ENCODE measurements at regions not wholly inside any gene's neighbourhood (a gene's known extent, or its start where the extent isn't known, plus 50 kb on each side); places are given as distances from the start of the nearest gene placed in this dataset.

DNA sequence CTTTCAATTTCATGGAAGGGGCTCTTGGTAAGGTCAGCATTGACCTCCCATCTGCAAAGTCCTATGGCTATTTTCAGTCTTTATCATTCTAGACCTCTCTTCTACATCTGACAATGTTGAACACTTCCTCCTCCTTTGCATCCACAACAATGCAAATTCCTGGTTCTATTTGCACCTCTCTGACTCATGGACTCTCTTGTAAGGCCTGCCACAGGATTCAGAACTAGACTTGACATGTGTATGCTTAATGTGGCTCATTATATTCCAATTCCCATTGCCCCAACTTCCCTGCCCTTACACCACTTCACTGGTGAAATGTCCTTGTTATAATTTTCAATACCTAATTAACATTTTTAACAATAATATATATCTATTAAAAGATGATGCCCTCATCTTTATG, 314.3 kb upstream of the FGF13 start:
- TF ChIP-seq CTCF (IDR thresholded peaks at IDR 0.05) (no peak), EZH2 (IDR thresholded peaks at IDR 0.05; ENCODE audit: borderline replicate concordance, insufficient read depth, low read depth, low read length, poor library complexity, severe bottlenecking) (no peak)
